Testis (tissue), 2 donors: ENCODE measurements at regions not wholly inside any gene's neighbourhood (a gene's known extent, or its start where the extent isn't known, plus 50 kb on each side); places are given as distances from the start of the nearest gene placed in this dataset.

Experiments used
- DNase-seq: peaks from one replicate; pipeline ENCODE4 v3.0.0-alpha.2; 2019
- H3K27ac ChIP-seq, 2 donors: fragments of 200-600 bp; sonication (generic); one replicate each; pipeline ENCODE4 v1.5.1; 2019
- H3K27me3 ChIP-seq: fragments of 200-600 bp; sonication (generic); one replicate; pipeline ENCODE4 v1.5.1; 2019
- H3K36me3 ChIP-seq: fragments of 200-600 bp; sonication (generic); one replicate; pipeline ENCODE4 v1.5.1; 2017; ENCODE audit warnings: low read depth; ENCODE audit errors: missing control alignments
- H3K4me1 ChIP-seq: fragments of 200-600 bp; sonication (generic); one replicate; pipeline ENCODE4 v1.5.1; 2019
- H3K4me3 ChIP-seq, 2 donors: fragments of 200-600 bp; sonication (generic); one replicate each; pipeline ENCODE4 v1.5.1; 2017 to 2019
- H3K9me3 ChIP-seq: fragments of 200-600 bp; sonication (generic); one replicate; pipeline ENCODE4 v1.5.1; 2017
- CTCF ChIP-seq, 3 experiments: fragments of 450-650 bp in 2 of 3; fragments of 200-600 bp in 1 of 3; sonication (generic) in 1 of 3; IDR thresholded peaks; one replicate each; pipeline ENCODE4 v1.5.1; 2016 to 2019; ENCODE audit warnings: antibody characterized with exemption in 3 of 3, mild to moderate bottlenecking in 2 of 3, moderate library complexity in 1 of 3
- POLR2A ChIP-seq: fragments of 450-650 bp; IDR thresholded peaks from one replicate; pipeline ENCODE4 v1.6.1; 2017; ENCODE audit warnings: antibody characterized with exemption, mild to moderate bottlenecking, moderate library complexity
- WGBS, 2 donors: methylation state at CpG; one replicate each; pipeline ENCODE4 v1.1.5; 2018; 5-methylcytosine and 5-hydroxymethylcytosine counted together
- intact Hi-C: fragments of 100-400 bp; cut with DNase I; formaldehyde crosslinking; loops from one replicate; pipeline ENCODE4 v1.15.1; 2023; ENCODE audit warnings: low total_unique reads

DNA sequence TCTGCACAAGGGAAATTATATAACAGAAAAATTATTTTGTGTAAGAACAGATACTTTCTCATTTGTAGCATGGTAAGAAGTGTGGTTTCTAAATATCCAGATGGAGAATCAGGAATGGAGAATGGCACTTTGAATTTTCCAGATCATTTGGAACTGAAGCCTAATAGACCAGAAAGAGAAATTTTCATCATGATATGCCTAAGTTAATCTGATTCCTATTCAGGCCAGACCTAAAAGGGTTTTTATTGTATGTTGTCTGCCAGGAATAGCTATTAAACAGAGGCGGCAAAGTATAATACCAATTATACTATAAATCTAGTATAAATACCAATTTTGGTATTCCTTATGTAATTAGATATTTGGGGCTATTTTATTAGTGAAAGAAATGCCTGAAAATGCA, 382.7 kb upstream of the FAR2 start:
- no peaks in the 10 kb centered on the region for H3K4me1 ChIP-seq
- no peak for DNase-seq
- H3K4me3 ChIP-seq, result no peak overlapping the region
- no peak for TF ChIP-seq POLR2A
- no peak for TF ChIP-seq CTCF (IDR thresholded peaks at IDR 0.05)
- 97 to 98% methylated on average over 1 of the region's 1 CpG for WGBS, 2 donors
- no peaks in the 10 kb centered on the region for H3K36me3 ChIP-seq
- H3K27me3 ChIP-seq, result no peaks in the 10 kb centered on the region
- no peaks in the 10 kb centered on the region for H3K9me3 ChIP-seq
- intact Hi-C loops, result no loop called here
- H3K27ac ChIP-seq, result no peak overlapping the region

DNA sequence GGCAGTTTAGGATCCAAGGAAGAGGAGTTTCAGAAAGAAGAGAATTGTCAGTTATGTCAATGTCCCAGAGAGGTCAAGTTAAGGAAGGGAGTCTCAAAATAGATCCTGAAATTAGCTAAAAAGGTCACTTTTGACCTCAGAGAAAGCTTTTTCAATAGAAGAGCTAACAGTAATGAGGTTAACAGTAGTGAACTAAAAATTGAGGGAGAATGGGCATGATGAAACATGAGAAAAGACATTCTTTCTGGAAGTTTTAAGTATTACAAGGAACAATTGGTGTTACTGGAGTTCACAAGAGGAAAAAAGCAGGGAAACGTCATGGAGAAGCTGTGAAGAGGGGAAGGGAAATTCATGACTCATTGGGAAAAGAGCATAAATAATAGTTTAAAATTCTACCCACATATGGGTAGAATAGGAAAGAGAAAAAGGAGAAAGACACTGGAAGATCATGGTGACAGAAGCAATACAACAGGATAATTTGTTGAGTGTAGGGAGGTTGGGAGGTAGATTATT, 381.2 kb upstream of the FAR2 start:
- H3K9me3 ChIP-seq, result no peaks in the 10 kb centered on the region
- no peak overlapping the region for H3K4me3 ChIP-seq
- 39 to 67% methylated on average over 1 of the region's 1 CpG for WGBS, 2 donors
- H3K27ac ChIP-seq, result no peak overlapping the region
- no peaks in the 10 kb centered on the region for H3K27me3 ChIP-seq
- no peaks in the 10 kb centered on the region for H3K4me1 ChIP-seq
- no peaks in the 10 kb centered on the region for H3K36me3 ChIP-seq
- no peak for DNase-seq
- TF ChIP-seq POLR2A (no peak), CTCF (IDR thresholded peaks at IDR 0.05) (no peak)
- intact Hi-C loops, result no loop called here

- intact Hi-C loops, result no loop called here
- H3K9me3 ChIP-seq, result no peaks in the 10 kb centered on the region
- no peak overlapping the region for H3K4me3 ChIP-seq
- 83 to 85% methylated on average over 5 of the region's 5 CpGs for WGBS, 2 donors
- TF ChIP-seq POLR2A, result no peak
- no peak for TF ChIP-seq CTCF (IDR thresholded peaks at IDR 0.05)
- no peak overlapping the region for H3K27ac ChIP-seq
- H3K27me3 ChIP-seq, result no peaks in the 10 kb centered on the region
- DNase-seq, result no peak
- no peaks in the 10 kb centered on the region for H3K36me3 ChIP-seq
- no peaks in the 10 kb centered on the region for H3K4me1 ChIP-seq
Measured at GRCh38 chr12:28770322-28770721, 378.8 kb upstream of the FAR2 start.

DNA sequence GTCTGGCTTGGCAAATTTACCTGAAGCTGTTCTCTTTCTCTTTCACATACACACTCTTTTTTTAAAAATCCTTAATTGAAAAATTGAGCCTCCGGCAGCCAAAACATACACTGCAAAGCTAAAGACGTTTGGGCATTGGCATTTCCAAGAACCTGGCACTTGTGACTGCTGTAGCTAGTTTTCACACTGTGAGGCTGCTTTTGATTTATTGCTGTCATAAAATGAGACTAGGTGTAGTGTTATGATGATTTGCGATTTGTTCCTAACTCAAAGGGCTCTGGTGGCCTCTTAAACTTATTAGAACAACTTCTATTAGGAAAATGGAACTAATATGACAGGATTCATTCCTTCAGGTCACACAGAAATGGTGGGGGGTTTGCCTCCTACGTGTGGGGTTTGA, 377.1 kb upstream of the FAR2 start:
- 79 to 89% methylated on average over 4 of the region's 4 CpGs for WGBS, 2 donors
- H3K36me3 ChIP-seq, result no peaks in the 10 kb centered on the region
- TF ChIP-seq POLR2A (no peak), CTCF (IDR thresholded peaks at IDR 0.05) (no peak)
- DNase-seq, result no peak
- no peak overlapping the region for H3K4me3 ChIP-seq
- intact Hi-C loops, result no loop called here
- no peaks in the 10 kb centered on the region for H3K9me3 ChIP-seq
- no peaks in the 10 kb centered on the region for H3K27me3 ChIP-seq
- no peaks in the 10 kb centered on the region for H3K4me1 ChIP-seq
- no peak overlapping the region for H3K27ac ChIP-seq

DNA sequence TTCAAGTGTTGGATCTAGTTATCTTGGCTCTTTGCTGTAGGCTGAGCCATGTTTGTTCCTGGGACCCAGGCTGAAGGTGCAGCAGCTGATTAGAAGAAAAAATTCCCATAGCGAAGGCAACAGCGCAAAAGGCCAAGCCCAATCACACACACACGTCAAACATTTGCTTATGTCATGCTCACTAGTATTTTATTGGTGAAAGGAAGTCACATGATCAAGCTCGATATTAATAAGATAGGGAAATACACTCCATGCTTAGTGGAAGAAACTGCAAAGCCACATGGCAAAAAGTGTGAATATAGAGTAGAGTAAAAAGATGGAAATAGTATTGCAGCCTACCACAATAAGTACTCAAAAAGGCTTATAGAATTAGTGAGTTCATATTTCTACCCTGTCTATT, 373.5 kb upstream of the FAR2 start:
- H3K4me1 ChIP-seq, result no peaks in the 10 kb centered on the region
- no peak for TF ChIP-seq CTCF (IDR thresholded peaks at IDR 0.05)
- no peak for TF ChIP-seq POLR2A
- 91 to 98% methylated on average over 4 of the region's 4 CpGs for WGBS, 2 donors
- DNase-seq, result no peak
- no peaks in the 10 kb centered on the region for H3K36me3 ChIP-seq
- intact Hi-C loops, result no loop called here
- no peak overlapping the region for H3K4me3 ChIP-seq
- no peak overlapping the region for H3K27ac ChIP-seq
- no peaks in the 10 kb centered on the region for H3K27me3 ChIP-seq
- no peaks in the 10 kb centered on the region for H3K9me3 ChIP-seq
